Lower leg skin (tissue), 3 donors: ENCODE measurements at regions not wholly inside any gene's neighbourhood (a gene's known extent, or its start where the extent isn't known, plus 50 kb on each side); places are given as distances from the start of the nearest gene placed in this dataset.
"Not testable (repeated sequence)": the region's sequence is repeated elsewhere in the genome, so short reads cannot be mapped to it uniquely, and the experiment has no call there.

ENCODE experiments used
- POLR2A ChIP-seq, 2 donors: fragments of 450-650 bp; IDR thresholded peaks; one replicate each; pipeline ENCODE4 v1.6.1; 2016 to 2017; ENCODE audit warnings: antibody characterized with exemption in 2 of 2, mild to moderate bottlenecking in 1 of 2, moderate library complexity in 1 of 2
- TF ChIP-seq, protein P1 (sequence below), 3 donors: fragments of 450-650 bp; IDR thresholded peaks; one replicate each; pipeline ENCODE4 v1.5.1; 2016; ENCODE audit warnings: antibody characterized with exemption in 3 of 3, mild to moderate bottlenecking in 3 of 3, moderate library complexity in 2 of 3

DNA sequence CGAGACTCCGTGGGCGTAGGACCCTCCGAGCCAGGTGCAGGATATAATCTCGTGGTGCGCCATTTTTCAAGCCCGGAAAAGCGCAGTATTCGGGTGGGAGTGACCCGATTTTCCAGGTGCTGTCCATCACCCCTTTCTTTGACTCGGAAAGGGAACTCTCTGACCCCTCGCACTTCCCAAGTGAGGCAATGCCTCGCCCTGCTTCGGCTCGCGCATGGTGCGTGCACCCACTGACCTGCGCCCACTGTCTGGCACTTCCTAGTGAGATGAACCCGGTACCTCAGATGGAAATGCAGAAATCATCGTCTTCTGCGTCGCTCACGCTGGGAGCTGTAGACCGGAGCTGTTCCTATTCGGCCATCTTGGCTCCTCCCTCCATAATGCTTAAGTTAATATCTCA, 876.9 kb upstream of the API5 start:
- TF ChIP-seq POLR2A (IDR thresholded peaks at IDR 0.05) = not testable (repeated sequence)
- TF ChIP-seq, protein P1, sequence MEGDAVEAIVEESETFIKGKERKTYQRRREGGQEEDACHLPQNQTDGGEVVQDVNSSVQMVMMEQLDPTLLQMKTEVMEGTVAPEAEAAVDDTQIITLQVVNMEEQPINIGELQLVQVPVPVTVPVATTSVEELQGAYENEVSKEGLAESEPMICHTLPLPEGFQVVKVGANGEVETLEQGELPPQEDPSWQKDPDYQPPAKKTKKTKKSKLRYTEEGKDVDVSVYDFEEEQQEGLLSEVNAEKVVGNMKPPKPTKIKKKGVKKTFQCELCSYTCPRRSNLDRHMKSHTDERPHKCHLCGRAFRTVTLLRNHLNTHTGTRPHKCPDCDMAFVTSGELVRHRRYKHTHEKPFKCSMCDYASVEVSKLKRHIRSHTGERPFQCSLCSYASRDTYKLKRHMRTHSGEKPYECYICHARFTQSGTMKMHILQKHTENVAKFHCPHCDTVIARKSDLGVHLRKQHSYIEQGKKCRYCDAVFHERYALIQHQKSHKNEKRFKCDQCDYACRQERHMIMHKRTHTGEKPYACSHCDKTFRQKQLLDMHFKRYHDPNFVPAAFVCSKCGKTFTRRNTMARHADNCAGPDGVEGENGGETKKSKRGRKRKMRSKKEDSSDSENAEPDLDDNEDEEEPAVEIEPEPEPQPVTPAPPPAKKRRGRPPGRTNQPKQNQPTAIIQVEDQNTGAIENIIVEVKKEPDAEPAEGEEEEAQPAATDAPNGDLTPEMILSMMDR (IDR thresholded peaks at IDR 0.05) = not testable (repeated sequence)
